ENCODE measurements at regions not wholly inside any gene's neighbourhood (a gene's known extent, or its start where the extent isn't known, plus 50 kb on each side); places are given as distances from the start of the nearest gene placed in this dataset.

DNA sequence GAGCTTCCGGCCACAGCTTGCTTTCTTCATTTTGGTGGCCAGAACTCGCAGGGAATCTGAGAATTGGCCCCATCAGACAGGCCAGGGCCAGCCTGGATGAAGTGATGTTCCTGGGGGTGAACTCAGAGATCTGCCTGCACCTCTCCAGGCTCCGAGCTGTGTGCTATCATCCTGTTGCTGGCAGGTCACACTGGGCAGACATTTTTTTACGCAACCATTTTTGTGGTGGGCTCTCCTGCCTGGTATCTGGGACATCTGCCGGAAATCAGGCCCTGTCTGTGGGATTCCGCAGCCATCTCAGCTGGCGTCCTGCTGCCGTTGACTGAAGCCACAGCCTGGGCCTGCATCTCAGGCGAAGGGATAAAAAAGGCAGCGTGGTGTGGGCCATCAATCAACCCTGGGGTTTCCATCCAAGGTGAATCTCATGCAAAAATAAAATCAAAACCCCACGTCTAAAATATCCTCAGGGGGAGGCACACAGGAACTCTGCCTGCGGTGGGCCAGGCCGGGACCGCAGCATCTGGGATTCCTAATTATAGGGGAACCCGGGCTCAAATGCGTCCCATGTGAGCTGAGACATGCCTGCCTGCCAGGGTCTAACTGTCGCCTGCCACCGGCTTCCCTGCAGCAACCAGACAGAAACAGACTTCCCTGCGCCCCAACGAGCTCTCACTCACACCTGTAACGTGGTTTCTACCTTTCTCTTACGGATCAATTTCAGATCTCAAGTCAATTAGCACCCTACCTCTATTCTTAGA is 174.3 kb downstream of the SYK start:
- TF ChIP-seq POLR2AphosphoS5 (IDR thresholded peaks at IDR 0.05; ENCODE audit: low read depth, low read length) (no peak), POLR2A (IDR thresholded peaks at IDR 0.05; ENCODE audit: low read depth, low read length) (no peak)
